ENCODE measurements at regions not wholly inside any gene's neighbourhood (a gene's known extent, or its start where the extent isn't known, plus 50 kb on each side); places are given as distances from the start of the nearest gene placed in this dataset.
"Not testable (repeated sequence)": the region's sequence is repeated elsewhere in the genome, so short reads cannot be mapped to it uniquely, and the experiment has no call there.

DNA sequence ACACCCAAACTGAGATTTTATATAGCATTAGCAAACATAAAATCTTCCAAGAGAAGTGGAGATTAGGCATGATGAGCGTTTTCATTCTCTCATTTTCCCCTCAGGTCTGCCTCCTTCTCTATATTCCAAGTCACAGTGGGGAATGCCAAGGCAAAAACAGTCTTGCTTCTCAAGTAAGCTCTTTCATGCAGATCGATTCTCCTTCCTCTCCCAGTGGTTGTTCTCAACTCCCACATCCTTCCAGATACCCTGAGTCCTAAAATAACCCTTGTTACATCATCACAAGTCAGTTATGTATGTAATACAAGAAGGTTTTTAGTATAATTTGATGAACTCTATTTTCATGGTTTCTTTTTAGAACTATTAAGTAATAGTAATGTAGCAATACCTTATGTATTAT, 150.6 kb downstream of the TXNL1 start:
- no peak for DNase-seq

DNA sequence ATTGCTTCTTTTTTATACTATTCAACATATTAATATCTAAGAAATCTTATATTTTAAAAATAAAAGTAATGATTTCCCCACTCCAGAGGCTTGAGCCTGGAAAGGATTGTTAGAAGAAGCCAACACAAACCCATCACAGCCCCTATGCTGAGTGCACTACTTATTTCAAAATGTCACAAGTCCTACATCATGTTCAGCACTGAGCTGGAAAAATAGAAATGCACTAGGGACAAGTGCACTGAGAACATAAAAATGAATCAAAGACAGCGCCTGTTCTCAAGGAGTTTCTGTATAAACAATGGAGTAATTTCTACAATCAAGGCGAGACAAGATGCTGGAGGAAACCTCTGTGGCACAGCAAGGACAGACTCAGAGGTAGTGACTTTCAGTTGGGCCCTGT, 155.0 kb downstream of the TXNL1 start:
- DNase-seq, result no peak

DNA sequence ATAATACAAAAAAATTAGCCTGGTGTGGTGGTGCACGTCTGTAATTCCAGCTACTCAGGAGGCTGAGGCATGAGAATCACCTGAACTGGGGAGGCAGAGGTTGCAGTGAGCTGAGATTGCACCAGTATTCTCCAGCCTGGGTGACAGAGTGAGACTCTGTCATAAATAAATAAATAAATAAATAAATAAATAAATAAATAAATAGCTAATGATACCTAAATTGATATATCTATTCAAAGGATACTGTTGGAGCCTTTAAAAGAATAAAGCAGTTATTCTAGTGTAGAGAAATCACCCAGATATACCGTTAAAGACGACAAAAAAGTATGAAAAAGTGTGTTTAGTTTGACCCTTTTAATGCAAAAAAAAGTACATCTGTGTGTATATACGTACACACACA, 155.6 kb downstream of the TXNL1 start:
- not testable (repeated sequence) for DNase-seq

DNA sequence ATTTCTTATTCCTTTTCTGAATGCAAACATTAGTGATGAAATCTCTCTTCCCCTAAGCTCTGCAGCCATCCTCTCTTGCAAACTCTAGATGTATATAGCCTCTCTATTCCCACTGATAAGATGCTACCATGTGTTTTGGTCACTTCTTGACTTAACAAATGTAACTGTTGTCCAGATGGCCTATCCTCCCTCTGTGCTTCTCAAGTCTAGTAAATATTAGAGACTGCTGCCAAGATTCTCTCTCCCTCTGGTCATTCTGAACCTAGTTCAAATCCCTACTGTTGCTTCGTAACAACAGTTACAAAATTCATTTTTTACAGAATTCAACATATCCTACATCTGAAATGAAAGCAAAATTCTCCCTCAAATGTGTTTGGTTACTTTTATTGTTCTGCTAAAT, 156.6 kb downstream of the TXNL1 start:
- DNase-seq, result no peak

DNA sequence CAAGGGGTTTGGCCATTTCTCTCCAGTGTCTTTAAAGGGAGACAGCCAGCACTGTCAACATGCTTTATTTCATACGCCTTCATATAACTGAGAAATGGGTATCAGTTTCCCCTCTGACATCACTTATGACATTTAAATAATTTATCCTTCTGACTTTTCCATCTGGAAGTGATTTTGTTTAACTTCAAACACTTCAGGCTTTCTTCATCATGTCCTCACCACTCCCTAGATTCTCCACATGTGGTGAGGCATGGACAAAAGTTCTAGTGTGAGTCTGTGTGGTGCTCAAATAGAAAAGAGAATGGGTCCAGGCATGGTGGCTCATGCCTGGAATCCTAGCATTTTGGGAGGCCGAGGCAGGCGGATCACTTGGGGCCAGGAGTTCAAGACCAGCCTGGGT, 158.6 kb downstream of the TXNL1 start:
- no peak for DNase-seq

DNA sequence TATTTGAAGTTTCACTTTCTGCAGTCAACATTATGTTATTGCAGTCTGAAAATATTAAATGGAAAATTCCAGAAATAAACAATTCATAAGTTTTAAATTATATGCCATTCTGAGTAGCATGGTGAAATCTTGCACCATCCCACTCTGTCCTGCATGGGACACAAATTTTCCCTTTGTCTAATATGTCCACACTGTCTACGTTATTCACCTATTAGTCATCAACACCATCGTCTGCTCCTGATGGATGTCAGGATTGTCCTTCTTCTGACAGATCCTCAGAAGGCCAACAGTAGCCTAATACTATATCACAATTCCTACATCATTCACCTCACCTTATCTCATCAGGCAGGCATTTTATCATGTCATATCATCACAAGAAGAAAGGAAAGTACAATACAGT, 163.1 kb downstream of the TXNL1 start:
- no peak for DNase-seq

DNA sequence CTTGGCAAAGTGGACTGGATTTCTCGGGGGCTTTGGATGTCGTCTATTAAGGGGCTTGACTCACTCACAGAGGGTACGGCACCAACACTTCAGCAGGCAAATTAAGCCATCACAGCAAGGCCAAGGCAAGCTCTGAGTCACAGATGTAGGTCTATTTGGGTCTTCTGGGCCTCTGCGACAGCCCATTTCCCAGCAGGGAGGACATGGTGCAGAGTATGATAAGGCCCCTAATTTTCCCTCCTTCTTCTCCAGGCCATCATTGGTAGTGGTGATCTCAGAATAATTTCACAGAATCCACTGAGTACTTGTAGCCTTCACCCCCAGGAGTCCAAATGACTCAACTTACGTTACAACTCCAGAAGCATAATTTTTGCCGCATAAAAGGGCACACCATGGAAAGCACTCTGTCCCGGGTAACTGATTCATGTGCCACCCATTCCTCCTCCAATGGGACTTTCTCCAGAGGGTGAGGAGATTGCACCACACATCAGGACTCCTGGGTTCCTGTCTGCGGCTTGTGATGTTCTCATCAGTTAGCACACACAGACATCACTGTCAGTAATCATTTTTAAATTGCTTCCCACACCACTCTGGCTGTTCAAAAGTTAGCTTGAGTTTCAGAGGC, 164.9 kb downstream of the TXNL1 start:
- no peak for DNase-seq

DNA sequence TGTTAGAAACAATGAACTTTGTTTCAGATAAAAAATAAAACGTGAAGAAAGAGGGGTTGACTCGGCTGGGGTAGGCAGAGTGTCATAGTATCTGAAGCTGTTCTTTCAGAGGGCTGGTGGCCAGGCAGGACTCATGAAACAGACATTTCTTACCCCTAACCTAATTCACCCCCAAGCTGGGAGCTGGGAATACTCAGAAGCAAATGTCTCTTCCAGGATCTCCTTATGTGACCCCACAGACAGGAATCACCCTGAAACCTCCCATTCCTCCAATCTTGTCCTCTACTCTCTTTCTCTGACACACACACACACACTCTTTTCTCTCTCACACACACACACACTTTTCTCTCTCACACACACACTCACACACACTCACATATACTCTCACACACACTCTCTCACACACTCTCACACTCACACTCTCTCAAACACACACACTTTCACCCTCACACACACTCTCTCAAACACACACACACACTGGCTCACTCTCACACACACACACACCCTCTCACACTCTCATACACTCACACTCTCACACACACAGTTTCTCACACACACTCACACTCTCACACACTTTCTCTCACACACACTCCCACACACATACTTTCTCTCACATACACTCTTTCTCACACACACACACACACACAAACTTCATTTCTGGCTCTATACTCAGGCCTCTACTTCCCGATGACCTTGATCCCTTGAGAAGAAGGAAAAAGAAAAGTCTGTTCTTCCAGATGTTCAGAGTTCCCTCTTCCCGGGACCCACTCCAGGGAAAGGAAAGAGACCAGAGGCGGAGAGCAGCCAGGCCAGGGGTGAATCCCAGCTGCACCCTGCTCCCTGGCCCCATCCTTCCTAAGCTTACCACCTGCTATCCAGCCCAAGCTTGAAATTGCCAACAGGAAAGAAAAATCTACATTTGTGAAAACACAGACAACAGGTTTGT, 167.7 kb downstream of the TXNL1 start:
- no peak for DNase-seq

DNA sequence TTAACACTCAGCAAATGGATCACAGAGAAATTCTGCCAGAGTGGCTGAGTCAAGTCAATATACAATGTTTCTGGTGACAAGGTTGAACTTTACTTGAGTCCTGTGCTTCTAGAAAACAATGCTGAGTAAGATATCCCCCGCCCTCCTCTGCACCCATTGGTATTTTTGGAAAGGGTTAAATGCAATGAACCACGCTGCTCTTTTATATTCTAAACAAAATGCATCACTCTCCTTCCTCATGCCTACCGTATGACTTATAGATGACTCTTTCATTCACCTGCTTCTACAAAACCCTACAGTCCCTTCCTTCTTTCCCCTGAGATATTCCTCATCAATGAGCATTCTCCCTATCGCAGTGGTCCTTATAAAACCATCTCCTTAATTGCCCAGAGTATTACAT, 168.8 kb downstream of the TXNL1 start:
- DNase-seq, result no peak

DNA sequence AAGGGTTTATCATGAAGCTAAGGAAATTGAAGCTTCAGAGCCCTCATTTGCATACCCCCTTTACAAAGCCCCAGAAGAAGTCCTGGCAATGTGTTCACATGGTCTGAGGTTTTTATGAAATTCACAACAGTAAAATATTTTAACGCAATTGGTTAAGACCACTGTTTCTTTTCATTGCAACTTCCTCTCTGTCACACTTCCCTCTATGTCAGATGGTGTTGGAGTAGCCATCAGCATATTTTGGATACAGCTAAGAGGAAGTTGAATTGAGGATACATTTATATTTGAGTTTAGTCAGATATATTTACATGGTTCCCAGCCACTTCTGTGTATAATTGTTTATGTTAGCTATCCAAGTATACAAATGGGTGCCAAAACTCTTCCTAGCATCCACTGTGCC, 170.0 kb downstream of the TXNL1 start:
- DNase-seq, result no peak

DNA sequence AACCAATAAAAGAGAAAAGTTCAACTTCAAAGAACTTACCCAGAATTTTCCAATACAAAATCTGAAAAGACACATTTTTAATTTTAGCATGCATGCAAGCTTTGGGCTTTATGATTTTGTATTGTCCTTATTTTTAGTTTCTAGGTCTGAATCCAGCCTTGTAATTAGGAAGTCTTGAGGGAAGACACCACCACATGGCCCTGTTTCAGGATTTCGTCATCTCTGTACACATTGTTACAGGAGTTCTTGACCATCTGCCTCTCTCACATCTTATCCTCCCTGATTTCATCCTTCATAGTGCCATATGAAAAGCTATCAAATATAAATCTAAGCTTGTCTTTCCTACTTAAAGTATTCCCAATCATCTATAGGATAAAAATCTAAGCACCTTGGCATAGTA, 176.1 kb downstream of the TXNL1 start:
- DNase-seq, result no peak

DNA sequence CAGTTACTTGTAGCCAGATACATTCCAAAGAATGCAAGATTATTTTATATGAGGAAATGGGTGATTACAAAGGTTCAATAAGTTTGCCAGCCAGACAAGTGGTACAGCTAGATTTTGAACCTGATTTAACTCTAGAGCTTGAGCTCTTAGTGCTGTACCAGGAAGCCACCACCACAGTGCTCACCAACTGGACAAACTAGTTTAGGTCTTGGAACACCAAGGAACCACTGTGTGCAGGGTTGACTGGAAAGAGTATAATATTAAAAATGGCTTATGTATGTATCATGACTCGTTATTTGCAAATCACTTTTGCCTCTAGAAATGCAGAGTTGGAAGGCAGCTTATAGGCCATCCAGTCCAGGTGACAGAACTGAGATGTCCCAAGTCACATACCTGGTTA, 177.2 kb downstream of the TXNL1 start:
- DNase-seq, result no peak

DNA sequence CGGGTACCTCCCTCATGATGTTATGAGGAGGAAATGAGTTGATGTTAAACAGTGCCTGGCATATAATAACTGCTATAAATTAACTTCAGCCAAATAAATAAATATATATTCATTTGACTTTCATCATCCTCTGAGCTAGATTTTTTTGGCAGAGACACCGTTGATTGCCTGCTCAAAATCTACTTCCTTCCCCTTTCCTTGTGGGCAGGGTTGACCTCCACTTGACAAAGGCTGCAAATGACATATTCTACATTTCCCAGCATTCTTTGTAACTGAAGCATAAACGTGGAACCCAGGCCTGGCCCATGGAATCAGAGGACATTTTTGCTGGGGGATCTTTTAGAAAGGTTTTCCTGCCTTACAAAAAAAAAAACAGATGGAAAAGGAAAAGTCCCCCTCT, 177.8 kb downstream of the TXNL1 start:
- DNase-seq, result no peak

DNA sequence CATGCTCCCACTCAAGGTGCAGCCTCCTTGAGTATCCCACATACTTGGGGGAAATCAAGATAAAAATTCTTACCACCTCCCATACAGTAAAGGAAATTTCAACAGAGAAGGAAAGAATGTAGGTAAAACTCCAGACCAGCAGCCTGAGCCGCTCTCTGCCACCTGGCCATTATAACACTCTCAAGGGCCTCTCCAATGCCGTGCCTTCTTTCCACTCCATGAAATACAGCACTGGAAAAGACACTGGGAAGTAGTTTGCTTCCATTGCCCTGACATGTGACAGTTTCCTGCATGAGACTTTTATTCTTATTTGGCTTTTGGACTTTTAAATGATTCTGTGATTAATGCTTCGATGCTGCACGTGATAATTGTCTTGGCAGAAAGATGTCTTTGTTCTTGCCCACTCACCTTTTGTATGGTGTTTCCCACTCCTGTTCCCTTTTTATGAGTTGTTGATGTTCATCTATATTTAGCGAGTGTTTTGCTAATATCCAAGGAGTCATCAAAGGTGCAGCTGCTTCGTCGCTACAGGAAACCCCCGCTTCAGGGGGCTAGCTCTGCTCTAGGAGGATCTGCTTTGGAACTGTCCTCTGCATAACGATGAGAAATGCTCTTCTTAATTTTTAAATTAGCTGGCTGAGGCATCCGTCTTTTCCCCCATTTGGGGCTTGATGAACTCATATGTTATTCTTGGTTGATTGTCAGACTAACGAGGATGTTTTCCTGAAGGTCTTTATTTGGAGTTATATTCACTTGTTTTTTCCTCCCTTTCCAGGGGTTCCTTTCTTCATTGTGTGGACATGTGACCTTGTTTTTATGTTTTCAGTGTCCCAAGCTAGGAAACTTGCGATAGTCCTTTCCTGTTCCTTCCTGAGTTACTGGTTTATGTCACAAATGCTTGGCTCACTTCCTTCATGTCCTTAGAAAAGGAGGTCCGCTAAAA, 179.4 kb downstream of the TXNL1 start:
- DNase-seq, result no peak

DNA sequence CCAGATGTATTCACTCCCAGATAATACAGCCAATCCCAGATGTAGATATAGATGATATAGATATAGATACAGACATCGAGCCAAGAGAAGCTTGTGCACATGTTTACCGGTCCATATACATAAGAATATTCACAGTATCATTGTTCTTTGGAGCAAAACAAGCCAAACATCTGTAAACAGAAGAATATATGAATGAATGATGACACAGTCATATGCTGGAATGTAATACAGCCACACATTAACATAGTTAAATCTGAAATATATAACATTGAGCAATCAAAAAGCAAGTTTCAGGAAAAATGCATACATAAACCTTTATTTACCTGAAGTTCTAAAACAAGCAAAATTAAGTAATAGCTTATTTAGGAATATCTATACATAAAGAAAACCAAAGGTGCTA, 182.5 kb downstream of the TXNL1 start:
- no peak for DNase-seq

DNA sequence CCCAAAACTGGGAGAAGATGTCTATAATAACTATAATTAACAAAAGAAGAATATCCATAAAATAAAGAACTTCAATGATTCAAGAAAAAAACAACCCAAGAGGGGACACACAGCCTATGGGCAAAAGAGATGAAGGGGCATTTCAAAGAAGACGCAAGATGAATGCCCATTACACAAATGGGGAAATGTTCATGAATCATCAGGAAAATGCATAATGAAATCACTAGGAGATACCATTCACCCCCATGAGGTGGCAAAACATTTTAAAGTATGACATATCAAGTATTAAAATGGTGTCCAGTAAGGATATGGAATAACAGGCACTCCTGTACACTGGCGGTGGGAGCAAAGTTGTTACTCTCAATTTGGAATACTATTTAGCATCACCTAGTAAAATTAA, 183.3 kb downstream of the TXNL1 start:
- no peak for DNase-seq

DNA sequence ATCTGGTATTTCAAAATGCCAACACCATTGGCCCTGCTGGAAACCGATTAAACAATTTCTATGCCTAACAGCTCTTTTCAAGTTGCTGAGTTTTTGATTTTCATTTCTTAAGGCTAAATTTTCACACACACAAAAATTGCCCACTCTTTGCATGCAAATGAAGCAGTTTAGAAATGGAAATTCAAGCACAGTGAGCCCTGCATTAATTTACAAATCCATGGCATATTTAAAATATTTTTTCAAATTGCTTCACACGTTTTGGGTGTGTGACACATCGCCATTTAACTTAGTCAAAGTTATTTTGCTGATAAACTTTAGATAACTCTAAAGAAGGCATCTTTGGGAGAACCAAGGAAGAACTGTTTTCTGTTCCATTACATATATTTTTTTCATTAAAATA, 184.8 kb downstream of the TXNL1 start:
- no peak for DNase-seq

DNA sequence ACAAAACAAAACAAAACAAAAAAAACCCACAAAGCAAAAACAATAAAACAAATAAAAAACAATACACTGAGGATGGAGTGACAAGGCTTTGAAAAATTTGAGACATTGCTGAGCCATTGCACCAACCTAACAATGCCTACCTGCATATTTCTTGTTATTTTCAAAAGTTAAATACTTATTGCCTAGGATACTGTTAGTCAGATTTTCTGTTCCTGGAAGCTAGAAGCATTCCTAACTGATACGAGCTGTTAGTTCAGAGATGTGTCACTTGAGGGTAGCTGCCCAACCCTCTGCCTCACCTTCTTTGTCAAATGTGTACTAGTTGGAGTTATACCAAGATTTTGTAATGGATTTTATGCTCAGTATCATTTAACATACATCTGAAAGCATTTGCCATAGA, 187.2 kb downstream of the TXNL1 start:
- no peak for DNase-seq

DNA sequence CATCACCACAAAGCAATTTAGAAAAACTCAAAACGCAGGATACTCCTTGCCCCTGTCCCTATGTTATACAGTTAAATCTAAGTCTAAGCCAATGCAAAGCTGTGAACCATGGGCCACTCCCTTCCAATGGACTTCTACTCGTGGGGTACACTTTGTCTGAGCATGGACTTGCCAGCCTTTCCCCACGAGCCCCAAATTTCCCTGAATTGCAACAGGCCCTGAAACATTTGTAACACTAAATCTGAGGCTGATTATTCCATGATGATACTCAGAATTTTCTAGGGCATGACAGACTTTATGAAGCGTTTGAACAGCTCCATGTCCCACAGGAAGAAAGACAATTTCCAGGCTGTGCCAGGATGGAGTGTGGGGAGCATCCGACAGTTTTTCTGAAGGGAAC, 189.6 kb downstream of the TXNL1 start:
- no peak for DNase-seq

DNA sequence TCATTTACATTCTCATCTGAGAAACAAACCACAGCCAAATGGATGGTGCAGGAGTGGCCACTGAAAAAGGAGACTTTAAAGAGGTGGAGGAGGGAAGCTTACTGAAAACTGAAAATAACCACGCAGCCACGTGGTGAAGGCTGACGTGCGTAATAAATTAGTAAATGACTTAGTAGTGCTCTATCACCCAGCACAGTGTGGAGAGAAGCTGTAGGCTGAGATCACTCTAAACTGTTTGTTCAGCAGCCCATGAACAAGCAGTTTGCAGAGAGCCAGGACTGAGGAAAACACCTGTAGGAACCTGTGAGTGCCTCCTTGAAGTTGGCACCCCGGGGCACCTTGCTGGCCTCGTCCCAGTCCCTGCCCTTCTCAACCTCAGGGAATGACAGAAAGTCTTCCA, 193.0 kb downstream of the TXNL1 start:
- DNase-seq, result no peak

DNA sequence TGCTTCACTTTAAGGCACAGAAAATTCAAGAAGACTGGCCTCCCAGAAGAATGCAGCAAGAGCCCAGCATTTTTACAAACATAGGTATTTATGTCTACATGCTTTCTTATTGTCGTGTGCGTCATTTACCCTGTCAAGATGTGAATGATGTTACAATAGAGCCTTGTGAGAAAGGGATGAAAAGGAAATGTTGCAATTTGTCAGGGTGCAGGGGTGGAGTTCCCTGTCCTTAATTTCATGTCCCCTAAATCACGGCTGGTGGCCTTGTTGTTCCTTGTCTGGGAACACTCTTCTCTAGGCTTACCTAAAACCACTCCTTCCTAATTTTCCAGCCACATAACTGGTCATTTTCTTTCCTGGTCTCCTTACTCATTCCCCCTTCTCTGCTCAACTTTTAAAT, 194.2 kb downstream of the TXNL1 start:
- DNase-seq, result no peak

DNA sequence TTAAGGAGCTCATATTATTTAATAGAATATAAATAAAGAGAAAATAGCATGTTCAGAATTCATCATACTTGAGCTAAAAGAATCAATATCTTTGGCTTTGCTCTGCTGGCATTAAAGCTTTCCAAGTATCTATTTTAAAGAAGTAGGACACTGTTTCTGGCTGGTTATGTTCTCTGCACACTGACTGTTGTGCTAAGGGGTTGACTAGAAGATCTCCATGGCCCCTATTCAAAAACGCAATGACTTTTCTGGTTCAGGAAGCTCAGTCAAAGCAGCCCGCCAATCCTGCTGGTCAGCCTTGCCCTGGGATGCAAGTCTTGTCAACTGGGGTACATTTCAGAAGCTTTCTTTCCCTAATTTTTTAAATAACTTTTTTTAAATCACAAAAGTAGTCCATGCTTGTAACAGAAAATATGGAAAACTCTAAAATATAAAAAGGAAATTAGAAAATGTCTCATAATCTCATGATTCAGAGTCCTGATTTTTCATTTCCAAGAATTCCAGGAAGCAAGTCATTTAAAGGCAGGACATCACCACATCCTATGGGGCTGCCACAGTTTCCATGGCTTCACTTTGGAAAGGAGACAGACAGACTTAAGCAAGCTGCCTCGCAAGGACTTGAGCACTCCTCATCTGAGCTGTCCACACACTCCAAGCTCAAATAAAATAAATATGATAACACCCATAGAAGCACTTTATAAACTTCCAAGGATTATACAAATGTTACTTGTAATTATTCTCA, 195.1 kb downstream of the TXNL1 start:
- DNase-seq, result no peak

DNA sequence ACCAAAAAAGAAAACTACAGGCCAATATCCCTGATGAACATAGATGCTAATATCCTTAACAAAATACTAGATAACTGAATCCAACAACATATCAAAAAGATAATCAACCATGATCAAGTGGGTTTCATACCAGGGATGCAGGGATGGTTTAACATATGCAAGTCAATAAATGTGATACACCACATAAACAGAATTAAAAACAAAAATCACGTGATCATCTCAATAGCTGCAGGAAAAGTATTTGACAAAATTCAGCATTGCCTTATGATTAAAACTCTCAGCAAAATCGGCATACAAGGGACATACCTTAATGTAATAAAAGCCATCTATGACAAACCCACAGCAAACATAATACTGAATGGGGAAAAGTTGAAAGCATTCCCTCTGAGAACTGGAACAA, 199.9 kb downstream of the TXNL1 start:
- DNase-seq, result not testable (repeated sequence)

All from activated gamma-delta T cell (primary cell).